ENCODE measurements at regions not wholly inside any gene's neighbourhood (a gene's known extent, or its start where the extent isn't known, plus 50 kb on each side); places are given as distances from the start of the nearest gene placed in this dataset.

- ATAC-seq = no peak
- TF ChIP-seq CTCF (IDR thresholded peaks at IDR 0.05) = no peak
- Histone ChIP-seq H3K36me3 (ENCODE audit: insufficient read depth in 1 of 2, low read depth in 1 of 2) (no peaks in the 10 kb centered on the region), H3K27me3 (ENCODE audit: insufficient read depth in 3 of 3, low read length in 2 of 3) (no peaks in the 10 kb centered on the region), H3K4me1 (no peaks in the 10 kb centered on the region), H3K4me3 (no peak overlapping the region), H3K9me3 (no peaks in the 10 kb centered on the region), H3K27ac (no peak overlapping the region)
- no peak for DNase-seq
- intact Hi-C loops (cut with DNase I) = no loop called here
- WGBS, 3 donors = 21 to 24% (median 23%) methylated on average over 4 of the region's 4 CpGs
Measured at GRCh38 chr2:121855510-121855909, 100.1 kb downstream of the TSN start.

GRCh38 chr2:121856360-121856759 is 100.9 kb downstream of the TSN start:
- no peak overlapping the region for H3K27ac ChIP-seq
- H3K4me3 ChIP-seq = no peak overlapping the region
- H3K27me3 ChIP-seq (ENCODE audit: insufficient read depth in 3 of 3, low read length in 2 of 3) = no peaks in the 10 kb centered on the region
- ATAC-seq = no peak
- H3K36me3 ChIP-seq (ENCODE audit: insufficient read depth in 1 of 2, low read depth in 1 of 2) = no peaks in the 10 kb centered on the region
- 66 to 77% (median 76%) methylated on average over 3 of the region's 3 CpGs for WGBS, 3 donors
- no peak for DNase-seq
- H3K9me3 ChIP-seq = no peaks in the 10 kb centered on the region
- H3K4me1 ChIP-seq = no peaks in the 10 kb centered on the region
- TF ChIP-seq CTCF (IDR thresholded peaks at IDR 0.05) = no peak
- intact Hi-C loops (cut with DNase I) = no loop called here

- H3K4me1 ChIP-seq = no peaks in the 10 kb centered on the region
- TF ChIP-seq CTCF (IDR thresholded peaks at IDR 0.05) = no peak
- H3K36me3 ChIP-seq (ENCODE audit: insufficient read depth in 1 of 2, low read depth in 1 of 2) = no peaks in the 10 kb centered on the region
- no peak for DNase-seq
- no peaks in the 10 kb centered on the region for H3K9me3 ChIP-seq
- intact Hi-C loops (cut with DNase I) = no loop called here
- H3K27ac ChIP-seq = no peak overlapping the region
- peaks cover 0 to 3% (median 0%) of the 10 kb centered on the region in 3 donors for H3K27me3 ChIP-seq (ENCODE audit: insufficient read depth in 3 of 3, low read length in 2 of 3)
- ATAC-seq = no peak
- H3K4me3 ChIP-seq = no peak overlapping the region
- 48 to 94% (median 73%) methylated on average over 2 of the region's 2 CpGs for WGBS, 3 donors
Measured at GRCh38 chr2:121858369-121858768, 102.9 kb downstream of the TSN start.

GRCh38 chr2:121858847-121859246 is 103.4 kb downstream of the TSN start:
- no peak for TF ChIP-seq CTCF (IDR thresholded peaks at IDR 0.05)
- intact Hi-C loops (cut with DNase I) = no loop called here
- no peaks in the 10 kb centered on the region for H3K4me1 ChIP-seq

GRCh38 chr2:121860033-121860757 is 104.7 kb downstream of the TSN start:
- ATAC-seq = no peak
- Histone ChIP-seq H3K36me3 (ENCODE audit: insufficient read depth in 1 of 2, low read depth in 1 of 2) (no peaks in the 10 kb centered on the region), H3K4me1 (no peaks in the 10 kb centered on the region), H3K4me3 (no peak overlapping the region), H3K27me3 (ENCODE audit: insufficient read depth in 3 of 3, low read length in 2 of 3) (peaks cover 0 to 3% (median 0%) of the 10 kb centered on the region in 3 donors), H3K27ac (no peak overlapping the region), H3K9me3 (no peaks in the 10 kb centered on the region)
- no peak for DNase-seq
- WGBS, 3 donors = 74 to 78% (median 75%) methylated on average over 6 of the region's 6 CpGs
- TF ChIP-seq CTCF (IDR thresholded peaks at IDR 0.05) = no peak
- intact Hi-C loops (cut with DNase I) = no loop called here

More at GRCh38 chr2:121858847-121859246, 103.4 kb downstream of the TSN start:
- ATAC-seq (no peak), DNase-seq (no peak)
- 75 to 85% (median 78%) methylated on average over 2 of the region's 2 CpGs for WGBS, 3 donors
- H3K36me3 ChIP-seq (ENCODE audit: insufficient read depth in 1 of 2, low read depth in 1 of 2) = no peaks in the 10 kb centered on the region
- H3K4me3 ChIP-seq = no peak overlapping the region
- H3K9me3 ChIP-seq = no peaks in the 10 kb centered on the region
- peaks cover 0 to 3% (median 0%) of the 10 kb centered on the region in 3 donors for H3K27me3 ChIP-seq (ENCODE audit: insufficient read depth in 3 of 3, low read length in 2 of 3)
- H3K27ac ChIP-seq = no peak overlapping the region
